Upper lobe of left lung (tissue), 6 donors: ENCODE measurements at regions not wholly inside any gene's neighbourhood (a gene's known extent, or its start where the extent isn't known, plus 50 kb on each side); places are given as distances from the start of the nearest gene placed in this dataset.

Experiments used
- ATAC-seq, 2 donors: fragments of 200-7000 bp; cut with Tn5 transposase; one replicate each; pipeline ENCODE4 v1.9.1; 2022; ENCODE audit warnings: mild to moderate bottlenecking in 2 of 2, moderate library complexity in 2 of 2; ENCODE audit not compliant: low FRiP score in 2 of 2
- DNase-seq, 2 donors: peaks; one replicate each; pipeline ENCODE4 v3.0.0-alpha.2; 2019 to 2020
- H3K27ac ChIP-seq, 4 donors: fragments of 200-600 bp; sonication (generic); one replicate each; pipeline ENCODE4 v1.5.1; 2016 to 2019
- H3K27me3 ChIP-seq, 4 donors: fragments of 200-600 bp; sonication (generic); one replicate each; pipeline ENCODE4 v1.5.1; 2017 to 2019
- H3K36me3 ChIP-seq, 4 donors: fragments of 200-600 bp; sonication (generic); one replicate each; pipeline ENCODE4 v1.5.1; 2016 to 2019
- H3K4me1 ChIP-seq, 4 donors: fragments of 200-600 bp; sonication (generic); one replicate each; pipeline ENCODE4 v1.5.1; 2018 to 2019
- H3K4me3 ChIP-seq, 4 donors: fragments of 200-600 bp; sonication (generic); one replicate each; pipeline ENCODE4 v1.5.1; 2017 to 2019; ENCODE audit warnings: mild to moderate bottlenecking in 2 of 4, moderate library complexity in 1 of 4
- H3K9me3 ChIP-seq, 4 donors: fragments of 200-600 bp; sonication (generic); one replicate each; pipeline ENCODE4 v1.5.1; 2018 to 2019
- EP300 ChIP-seq, 4 donors: sonication (generic); formaldehyde crosslinking; IDR thresholded peaks; one replicate each; pipeline ENCODE4 v1.5.1; 2017; ENCODE audit warnings: antibody characterized with exemption in 4 of 4, control low read depth in 2 of 4
- POLR2A ChIP-seq, 4 donors: fragments of 450-650 bp; IDR thresholded peaks; one replicate each; pipeline ENCODE4 v1.5.1; 2016 to 2017; ENCODE audit warnings: antibody characterized with exemption in 4 of 4, mild to moderate bottlenecking in 2 of 4
- POLR2AphosphoS5 ChIP-seq, 2 donors: sonication (generic); formaldehyde crosslinking; IDR thresholded peaks; one replicate each; pipeline ENCODE4 v1.5.1; 2017; ENCODE audit warnings: antibody characterized with exemption in 2 of 2
- WGBS, 2 donors: methylation state at CpG; one replicate each; pipeline ENCODE4 v1.1.5; 2017 to 2018; 5-methylcytosine and 5-hydroxymethylcytosine counted together
- TF ChIP-seq, protein P1 (sequence below), 6 experiments: fragments of 450-650 bp in 4 of 6; fragments of 200-600 bp in 2 of 6; sonication (generic) in 2 of 6; IDR thresholded peaks; one replicate each; pipeline ENCODE4 v1.5.1; 2016 to 2019; ENCODE audit warnings: antibody characterized with exemption in 6 of 6
- donor health status: DM: no; HTN: no; CAD: no; lungs with moderate emphysema.
- donor health status: DM: no; HTN: yes; CAD: no; lungs with severe emphysema.

DNA sequence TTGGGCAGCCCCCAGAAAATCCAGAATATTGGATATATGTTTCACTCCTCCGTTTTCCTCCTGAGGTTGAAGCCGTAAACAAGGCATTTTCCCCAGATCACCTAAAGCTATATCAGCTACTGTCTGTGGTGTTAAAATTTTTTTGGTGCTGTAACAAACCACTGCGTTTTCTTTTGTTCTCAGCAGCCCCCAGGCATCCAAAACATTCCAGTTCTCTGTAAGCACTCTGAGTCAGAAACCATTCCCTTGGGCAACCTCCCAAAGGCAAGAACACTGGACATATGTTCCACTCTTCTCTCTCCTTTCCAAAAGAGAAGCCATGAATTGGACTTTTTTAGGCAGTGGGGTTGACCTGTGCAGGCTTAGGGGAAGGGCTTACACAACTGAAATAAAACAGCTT is 310.9 kb downstream of the MID1IP1 start:
- TF ChIP-seq EP300 (IDR thresholded peaks at IDR 0.05): no peak
- no peak for DNase-seq
- 79 to 93% methylated on average over 3 of the region's 3 CpGs for WGBS, 2 donors

DNA sequence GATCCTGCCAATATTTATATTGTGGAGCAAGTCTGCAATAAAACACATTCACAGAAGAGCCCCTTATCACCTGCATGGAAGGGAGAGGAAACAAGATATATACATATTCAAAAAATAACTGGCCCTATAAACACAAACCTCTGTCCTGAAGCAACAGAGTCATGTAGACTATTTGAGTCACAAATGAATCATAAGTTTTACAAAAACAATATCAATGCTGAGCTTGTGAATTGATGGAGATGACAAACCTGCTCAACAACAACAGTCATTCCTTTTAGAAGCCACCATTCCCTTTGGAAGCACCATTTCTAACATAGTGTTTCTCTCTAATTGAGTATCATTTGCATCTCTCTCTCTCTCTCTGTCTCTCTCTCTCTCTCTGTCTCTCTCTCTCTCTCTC is 313.9 kb downstream of the MID1IP1 start:
- ATAC-seq (no peak), DNase-seq (no peak)
- no peaks in the 10 kb centered on the region for H3K36me3 ChIP-seq
- peaks cover 0 to 15% (median 2%) of the 10 kb centered on the region in 4 donors for H3K9me3 ChIP-seq
- no peak overlapping the region for H3K4me3 ChIP-seq
- H3K27ac ChIP-seq: no peak overlapping the region
- no peaks in the 10 kb centered on the region for H3K27me3 ChIP-seq
- no peak for TF ChIP-seq POLR2AphosphoS5 (IDR thresholded peaks at IDR 0.05)
- no peak for TF ChIP-seq EP300 (IDR thresholded peaks at IDR 0.05)
- TF ChIP-seq, protein P1, sequence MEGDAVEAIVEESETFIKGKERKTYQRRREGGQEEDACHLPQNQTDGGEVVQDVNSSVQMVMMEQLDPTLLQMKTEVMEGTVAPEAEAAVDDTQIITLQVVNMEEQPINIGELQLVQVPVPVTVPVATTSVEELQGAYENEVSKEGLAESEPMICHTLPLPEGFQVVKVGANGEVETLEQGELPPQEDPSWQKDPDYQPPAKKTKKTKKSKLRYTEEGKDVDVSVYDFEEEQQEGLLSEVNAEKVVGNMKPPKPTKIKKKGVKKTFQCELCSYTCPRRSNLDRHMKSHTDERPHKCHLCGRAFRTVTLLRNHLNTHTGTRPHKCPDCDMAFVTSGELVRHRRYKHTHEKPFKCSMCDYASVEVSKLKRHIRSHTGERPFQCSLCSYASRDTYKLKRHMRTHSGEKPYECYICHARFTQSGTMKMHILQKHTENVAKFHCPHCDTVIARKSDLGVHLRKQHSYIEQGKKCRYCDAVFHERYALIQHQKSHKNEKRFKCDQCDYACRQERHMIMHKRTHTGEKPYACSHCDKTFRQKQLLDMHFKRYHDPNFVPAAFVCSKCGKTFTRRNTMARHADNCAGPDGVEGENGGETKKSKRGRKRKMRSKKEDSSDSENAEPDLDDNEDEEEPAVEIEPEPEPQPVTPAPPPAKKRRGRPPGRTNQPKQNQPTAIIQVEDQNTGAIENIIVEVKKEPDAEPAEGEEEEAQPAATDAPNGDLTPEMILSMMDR (IDR thresholded peaks at IDR 0.05): no peak
- no peak for TF ChIP-seq POLR2A (IDR thresholded peaks at IDR 0.05)
- no peaks in the 10 kb centered on the region for H3K4me1 ChIP-seq

More for the DNA sequence above, 310.9 kb downstream of the MID1IP1 start:
- H3K27me3 ChIP-seq: no peaks in the 10 kb centered on the region
- H3K9me3 ChIP-seq: peaks cover 0 to 16% (median 2%) of the 10 kb centered on the region in 4 donors
- no peak overlapping the region for H3K27ac ChIP-seq
- no peaks in the 10 kb centered on the region for H3K4me1 ChIP-seq
- no peak overlapping the region for H3K4me3 ChIP-seq
- H3K36me3 ChIP-seq: no peaks in the 10 kb centered on the region
- no peak for ATAC-seq

DNA sequence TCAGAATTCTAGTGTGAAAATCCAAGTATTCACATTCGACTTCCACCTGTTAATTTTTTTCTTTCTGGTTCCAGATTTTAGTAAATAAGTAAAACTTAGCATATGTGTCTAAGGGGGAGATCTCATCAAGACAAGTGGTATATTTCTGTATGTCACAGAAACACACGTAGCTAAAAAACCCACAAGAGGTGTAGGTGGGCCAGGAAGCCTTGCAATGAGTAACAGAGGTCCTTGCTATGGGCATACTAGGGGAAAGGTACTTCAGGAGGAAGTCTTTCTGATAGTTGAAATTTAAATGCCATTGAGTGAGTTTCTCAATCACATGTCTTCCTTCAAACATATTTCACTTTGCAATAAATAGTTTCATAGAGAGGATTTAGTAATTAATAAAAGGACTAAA is 315.8 kb downstream of the MID1IP1 start:
- 50 to 88% methylated on average over 2 of the region's 2 CpGs for WGBS, 2 donors
- ATAC-seq: no peak
- TF ChIP-seq EP300 (IDR thresholded peaks at IDR 0.05) (no peak), POLR2AphosphoS5 (IDR thresholded peaks at IDR 0.05) (no peak), POLR2A (IDR thresholded peaks at IDR 0.05) (no peak)
- TF ChIP-seq, protein P1 (IDR thresholded peaks at IDR 0.05): no peak

GRCh38 chrX:39121903-39122302 is 320.6 kb downstream of the MID1IP1 start:
- WGBS, 2 donors: 63 to 100% methylated on average over 1 of the region's 1 CpG
- H3K4me3 ChIP-seq: no peak overlapping the region
- DNase-seq: no peak
- H3K27me3 ChIP-seq: peaks cover 0 to 2% (median 0%) of the 10 kb centered on the region in 4 donors
- H3K4me1 ChIP-seq: no peaks in the 10 kb centered on the region
- TF ChIP-seq POLR2AphosphoS5 (IDR thresholded peaks at IDR 0.05) (no peak), EP300 (IDR thresholded peaks at IDR 0.05) (no peak), POLR2A (IDR thresholded peaks at IDR 0.05) (no peak)
- TF ChIP-seq, protein P1 (IDR thresholded peaks at IDR 0.05): no peak
- no peak for ATAC-seq
- no peak overlapping the region for H3K27ac ChIP-seq
- no peaks in the 10 kb centered on the region for H3K9me3 ChIP-seq
- no peaks in the 10 kb centered on the region for H3K36me3 ChIP-seq

More for the DNA sequence above, 315.8 kb downstream of the MID1IP1 start:
- H3K27ac ChIP-seq: no peak overlapping the region
- H3K4me1 ChIP-seq: no peaks in the 10 kb centered on the region
- H3K9me3 ChIP-seq: peaks cover 0 to 3% (median 0%) of the 10 kb centered on the region in 4 donors
- DNase-seq: no peak
- peaks cover 0 to under 1% (median 0%) of the 10 kb centered on the region in 4 donors for H3K27me3 ChIP-seq
- H3K36me3 ChIP-seq: no peaks in the 10 kb centered on the region
- H3K4me3 ChIP-seq: no peak overlapping the region

DNA sequence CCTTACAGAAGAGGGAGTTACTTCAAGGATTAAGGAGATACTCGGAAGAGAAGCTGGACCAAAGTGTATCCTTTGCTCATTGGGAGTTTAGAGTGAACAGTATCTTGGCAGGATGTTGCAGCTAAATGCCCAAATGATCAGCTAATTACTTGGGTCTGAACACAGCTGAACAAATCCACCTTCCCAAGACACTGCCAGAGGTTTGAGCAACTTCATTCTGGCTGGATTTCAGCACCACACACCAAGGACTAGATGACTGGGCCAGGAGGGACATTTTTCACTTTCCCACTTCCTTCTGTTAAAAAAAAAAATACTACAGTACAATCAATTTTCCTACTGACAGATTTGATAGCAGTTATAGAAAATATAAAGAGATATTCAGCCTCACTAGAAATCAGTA is 324.6 kb downstream of the MID1IP1 start:
- Histone ChIP-seq H3K4me1 (no peaks in the 10 kb centered on the region), H3K9me3 (no peaks in the 10 kb centered on the region), H3K27ac (no peak overlapping the region), H3K36me3 (no peaks in the 10 kb centered on the region), H3K27me3 (peaks cover 0 to 2% (median 0%) of the 10 kb centered on the region in 4 donors), H3K4me3 (no peak overlapping the region)
- ATAC-seq (no peak), DNase-seq (no peak)
- TF ChIP-seq, protein P1 (IDR thresholded peaks at IDR 0.05): no peak
- TF ChIP-seq POLR2AphosphoS5 (IDR thresholded peaks at IDR 0.05) (no peak), POLR2A (IDR thresholded peaks at IDR 0.05) (no peak), EP300 (IDR thresholded peaks at IDR 0.05) (no peak)
- WGBS, 2 donors: 38 to 55% methylated on average over 1 of the region's 1 CpG
